ENCODE measurements at regions not wholly inside any gene's neighbourhood (a gene's known extent, or its start where the extent isn't known, plus 50 kb on each side); places are given as distances from the start of the nearest gene placed in this dataset.
"Not testable (repeated sequence)": the region's sequence is repeated elsewhere in the genome, so short reads cannot be mapped to it uniquely, and the experiment has no call there.

- not testable (repeated sequence) for DNase-seq (ENCODE audit: low read depth, low spot score)
Observed at GRCh38 chr9:85792057-85792456, 50.3 kb upstream of the AGTPBP1 start.

- DNase-seq (ENCODE audit: low read depth, low spot score) = not testable (repeated sequence)
Observed at GRCh38 chr9:85802978-85803695, 61.4 kb upstream of the AGTPBP1 start.

DNA sequence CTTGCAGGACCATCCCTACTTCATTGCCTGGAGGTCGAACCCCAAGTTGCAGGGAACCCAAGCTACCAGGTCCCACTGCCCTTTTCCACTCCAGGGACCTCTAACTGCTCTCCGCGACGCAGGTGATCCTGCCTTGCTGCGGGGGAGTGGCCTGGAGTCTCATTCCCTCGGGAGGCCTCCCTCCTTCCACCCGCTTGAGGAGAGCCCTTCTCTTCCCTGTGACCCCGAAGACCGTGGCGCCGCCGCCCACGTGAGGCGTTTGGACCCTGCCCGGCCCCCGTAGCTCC is 63.0 kb upstream of the AGTPBP1 start:
- not testable (repeated sequence) for DNase-seq (ENCODE audit: low read depth, low spot score)

GRCh38 chr9:85805134-85806005 is 63.6 kb upstream of the AGTPBP1 start:
- DNase-seq (ENCODE audit: low read depth, low spot score) = peak; percentile 9

DNA sequence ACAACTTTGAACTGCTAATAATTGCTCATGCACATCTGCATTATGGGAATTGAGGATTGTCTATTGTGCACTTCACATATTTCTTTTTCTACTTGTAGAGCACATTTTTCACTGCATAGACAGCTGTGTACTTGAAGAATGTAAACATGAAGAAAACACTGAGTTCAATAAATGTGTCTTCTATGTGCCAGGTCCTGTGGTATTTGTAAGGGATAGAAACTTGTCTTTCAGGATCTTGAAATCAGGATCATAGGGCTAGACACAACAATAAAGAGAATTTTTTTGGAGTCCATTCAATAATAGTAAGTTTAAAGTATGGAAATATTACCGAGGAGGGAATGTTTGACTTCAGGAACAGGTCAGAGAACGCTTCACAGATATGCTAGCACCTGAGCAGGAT is 66.6 kb upstream of the AGTPBP1 start:
- DNase-seq (ENCODE audit: low read depth, low spot score) = not testable (repeated sequence)

DNA sequence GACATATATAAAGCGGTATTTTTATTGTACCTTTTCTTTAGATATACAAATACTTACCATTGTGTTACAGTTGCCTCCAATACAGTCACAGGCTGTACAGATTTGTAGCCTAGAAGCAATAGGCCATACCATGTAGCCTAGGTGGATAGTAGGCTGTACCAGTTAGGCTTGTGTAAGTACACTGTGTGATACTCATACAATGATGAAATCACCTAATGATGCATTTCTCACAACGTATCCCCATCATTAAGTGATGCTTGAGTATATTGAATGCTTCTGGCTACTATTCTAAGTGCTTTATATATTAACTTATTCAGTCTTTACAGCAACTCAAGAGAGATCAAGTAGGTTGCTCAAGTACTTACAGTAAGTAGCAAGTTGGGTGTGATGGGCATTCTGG is 71.6 kb upstream of the AGTPBP1 start:
- not testable (repeated sequence) for DNase-seq (ENCODE audit: low read depth, low spot score)

- not testable (repeated sequence) for DNase-seq (ENCODE audit: low read depth, low spot score)
Observed at GRCh38 chr9:85814800-85815199, 73.0 kb upstream of the AGTPBP1 start.

DNA sequence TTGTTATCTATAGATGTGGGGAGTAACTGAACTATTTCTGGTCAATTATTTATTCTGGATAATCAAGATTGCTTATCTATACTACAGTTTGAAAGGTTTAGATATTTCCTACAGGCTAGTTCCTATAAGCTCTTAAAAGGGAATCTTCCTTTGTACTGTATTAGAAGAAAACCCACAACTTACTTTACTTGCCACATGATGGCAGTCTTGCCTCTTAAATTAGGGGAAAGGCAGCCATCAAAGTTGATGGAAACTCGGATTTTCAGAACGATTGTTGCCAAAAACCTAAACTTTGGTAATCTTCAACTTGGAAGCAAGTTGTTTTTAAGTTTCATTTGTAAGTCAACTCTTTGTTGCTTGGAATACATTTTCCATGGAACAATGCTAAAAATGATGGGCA is 77.2 kb upstream of the AGTPBP1 start:
- not testable (repeated sequence) for DNase-seq (ENCODE audit: low read depth, low spot score)

DNA sequence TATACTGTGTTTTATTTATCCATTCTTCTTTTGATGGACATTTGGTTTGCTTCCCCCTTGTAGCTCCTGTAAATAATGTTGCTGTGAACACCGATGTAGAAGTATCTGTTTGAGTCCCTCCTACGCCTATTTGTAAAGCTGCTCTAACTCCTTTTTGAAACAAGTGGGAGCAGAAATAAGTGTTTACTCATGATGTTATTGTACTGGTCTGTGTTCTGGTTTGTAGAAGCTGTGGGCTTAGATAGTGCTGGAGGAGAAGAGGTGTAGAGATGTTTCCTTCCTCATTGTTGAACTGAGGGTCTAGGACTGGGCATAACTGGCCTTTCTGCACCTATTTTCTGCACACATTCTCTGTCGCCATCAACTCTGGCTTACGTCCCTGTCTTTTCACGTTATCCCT is 78.8 kb upstream of the AGTPBP1 start:
- DNase-seq (ENCODE audit: low read depth, low spot score) = not testable (repeated sequence)

DNA sequence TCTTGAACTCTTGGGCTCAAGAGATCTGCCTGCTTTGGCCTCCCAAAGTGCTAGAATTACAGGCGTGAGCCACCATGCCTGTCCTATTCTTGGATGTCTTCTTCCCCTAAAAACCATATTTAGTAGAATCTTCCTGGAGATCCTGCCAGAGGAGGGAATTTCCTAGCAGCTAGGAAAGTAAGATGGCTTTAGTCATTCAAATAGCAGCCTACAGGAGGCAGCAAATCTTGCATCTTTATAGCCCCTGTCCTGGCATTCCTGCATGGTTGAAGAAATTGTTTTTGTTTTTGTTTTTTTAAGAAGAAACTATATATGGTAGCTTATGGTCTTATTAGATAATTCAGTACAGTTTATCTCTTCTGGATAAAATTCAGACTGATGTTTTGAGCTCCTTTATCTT is 83.2 kb upstream of the AGTPBP1 start:
- DNase-seq (ENCODE audit: low read depth, low spot score) = not testable (repeated sequence)

GRCh38 chr9:85834591-85834990 is 92.8 kb upstream of the AGTPBP1 start:
- not testable (repeated sequence) for DNase-seq (ENCODE audit: low read depth, low spot score)

DNA sequence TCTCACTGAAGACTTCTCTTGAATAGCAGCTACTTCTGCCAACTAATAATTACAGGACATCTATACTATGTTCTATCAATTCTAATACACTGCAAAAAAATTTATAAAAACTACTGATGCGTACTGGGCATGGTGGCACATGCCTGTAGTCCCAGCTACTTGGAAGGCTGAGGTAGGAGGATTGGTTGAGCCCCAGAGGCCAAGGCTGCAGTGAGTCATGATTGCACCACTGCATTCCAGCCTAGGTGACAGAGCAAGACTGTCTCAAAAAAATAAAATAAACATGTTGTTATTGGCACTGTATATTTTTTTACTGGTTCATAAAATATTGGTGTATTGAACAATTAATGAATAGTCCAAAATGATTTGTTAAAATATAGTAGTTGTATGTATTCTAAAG is 97.0 kb upstream of the NAA35 start:
- DNase-seq (ENCODE audit: low read depth, low spot score) = not testable (repeated sequence)

DNA sequence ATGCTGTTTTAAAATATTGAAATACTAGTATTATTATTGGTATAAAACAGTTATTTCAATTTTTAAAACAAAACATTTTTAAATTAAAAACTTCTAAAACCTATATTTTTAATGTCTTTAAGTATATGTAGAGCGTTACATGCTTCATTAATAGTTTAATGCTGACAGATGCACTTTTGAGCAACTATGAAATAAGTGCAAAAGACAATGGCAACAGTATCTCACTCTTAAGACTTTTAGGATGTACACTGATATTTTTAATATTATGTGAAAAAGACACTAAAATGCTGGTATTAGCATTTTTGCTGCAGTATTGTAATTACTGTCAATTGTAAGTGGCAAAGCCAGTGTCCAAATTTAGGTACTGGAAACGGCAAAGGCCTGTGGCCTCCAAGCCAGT is 93.2 kb upstream of the NAA35 start:
- DNase-seq (ENCODE audit: low read depth, low spot score) = not testable (repeated sequence)

DNA sequence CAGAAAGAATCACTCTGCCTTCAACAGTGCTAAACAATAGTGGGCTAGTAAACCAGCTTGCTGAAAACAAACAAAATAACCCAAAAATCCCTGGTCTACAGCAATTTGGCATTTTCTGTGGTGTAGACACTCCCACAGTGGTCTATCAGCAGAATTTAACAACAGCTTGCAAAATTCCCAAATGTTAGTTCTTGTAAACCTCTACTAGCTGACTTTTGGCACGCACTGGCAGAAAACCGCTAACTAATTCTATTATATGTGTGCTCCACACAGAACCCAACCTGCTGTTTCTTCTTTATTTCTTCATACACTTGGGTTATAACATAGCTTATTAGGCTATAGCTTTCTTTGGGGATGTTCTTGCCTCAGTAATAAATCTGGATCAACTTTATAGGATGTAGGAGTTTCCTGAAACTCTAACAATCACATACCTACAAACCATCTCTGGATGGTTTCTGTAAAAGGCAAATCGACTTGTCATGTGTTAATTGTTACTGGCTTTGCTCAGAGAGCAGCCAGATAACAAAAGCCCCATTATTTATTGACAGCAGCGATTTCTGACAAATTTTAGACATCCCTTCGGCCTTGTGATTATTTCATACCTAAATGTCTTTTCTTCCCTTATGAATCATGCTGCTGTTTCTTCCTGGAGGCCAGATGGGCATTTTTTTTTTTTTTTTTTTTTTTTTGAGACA is 82.7 kb upstream of the NAA35 start:
- no peak for DNase-seq (ENCODE audit: low read depth, low spot score)

- no peak for DNase-seq (ENCODE audit: low read depth, low spot score)
Observed at GRCh38 chr9:85859765-85860164, 81.2 kb upstream of the NAA35 start.

- not testable (repeated sequence) for DNase-seq (ENCODE audit: low read depth, low spot score)
Observed at GRCh38 chr9:85861882-85862281, 79.1 kb upstream of the NAA35 start.

GRCh38 chr9:85863875-85864274 is 77.1 kb upstream of the NAA35 start:
- DNase-seq (ENCODE audit: low read depth, low spot score) = no peak

DNA sequence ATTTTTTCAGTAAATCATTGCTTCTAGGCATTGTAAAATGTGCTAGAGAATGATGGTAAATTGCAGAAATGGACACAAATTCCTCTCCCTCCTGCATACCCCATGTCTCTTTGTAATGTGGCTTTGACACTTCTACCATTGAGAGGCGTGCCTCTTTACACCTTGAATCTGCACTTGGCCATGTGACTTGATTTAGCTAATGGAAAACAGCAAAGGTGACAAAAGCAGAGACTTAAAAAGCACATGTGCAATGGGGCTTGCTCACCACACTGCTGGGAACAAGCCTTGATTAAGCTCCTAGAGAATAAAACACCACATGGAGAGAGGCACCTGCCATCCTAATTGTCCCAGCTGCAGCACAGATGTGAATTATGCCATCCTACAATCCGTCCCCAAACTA is 69.9 kb upstream of the NAA35 start:
- DNase-seq (ENCODE audit: low read depth, low spot score) = no peak

- not testable (repeated sequence) for DNase-seq (ENCODE audit: low read depth, low spot score)
Observed at GRCh38 chr9:85871683-85872082, 69.3 kb upstream of the NAA35 start.

GRCh38 chr9:85872463-85872862 is 68.5 kb upstream of the NAA35 start:
- DNase-seq (ENCODE audit: low read depth, low spot score) = no peak

- no peak for DNase-seq (ENCODE audit: low read depth, low spot score)
Observed at GRCh38 chr9:85876628-85877027, 64.3 kb upstream of the NAA35 start.

GRCh38 chr9:85878872-85879597 is 61.9 kb upstream of the NAA35 start:
- not testable (repeated sequence) for DNase-seq (ENCODE audit: low read depth, low spot score)
